Calu3 (cell line): ENCODE measurements at regions not wholly inside any gene's neighbourhood (a gene's known extent, or its start where the extent isn't known, plus 50 kb on each side); places are given as distances from the start of the nearest gene placed in this dataset.

Source experiments
- BruUV-seq: library from RNA; stranded (reverse); fragments of 400-500 nt; replicated peaks from 2 replicates; lab custom pipeline; 2021; lab: Mats Ljungman, UMichigan
- CTCF ChIA-PET: fragments of 300-600 bp; sonication (Branson Sonifier 250); formaldehyde crosslinking; loops from one replicate; lab custom pipeline; 2022; ENCODE audit warnings: antibody characterized with exemption; lab: Charles Lee
- DNase-seq: peaks from one replicate; pipeline ENCODE4 v3.0.0; 2022
- H3K27ac Mint-ChIP-seq: one replicate; pipeline ENCODE4 v1.8.0; 2022; ENCODE audit warnings: mixed read lengths; ENCODE audit not compliant: unreplicated experiment
- H3K27me3 Mint-ChIP-seq: one replicate; pipeline ENCODE4 v1.8.0; 2022; ENCODE audit warnings: mixed read lengths; ENCODE audit not compliant: unreplicated experiment
- H3K36me3 Mint-ChIP-seq: one replicate; pipeline ENCODE4 v1.8.0; 2022; ENCODE audit warnings: mild to moderate bottlenecking, moderate library complexity, mixed read lengths; ENCODE audit not compliant: insufficient read depth, unreplicated experiment
- H3K4me1 Mint-ChIP-seq: one replicate; pipeline ENCODE4 v1.8.0; 2022; ENCODE audit warnings: mild to moderate bottlenecking, low read depth, mixed read lengths; ENCODE audit not compliant: unreplicated experiment
- H3K4me3 Mint-ChIP-seq: one replicate; pipeline ENCODE4 v1.8.0; 2022; ENCODE audit warnings: mild to moderate bottlenecking, low read depth, moderate library complexity, mixed read lengths; ENCODE audit not compliant: unreplicated experiment
- H3K9me3 Mint-ChIP-seq: one replicate; pipeline ENCODE4 v1.8.0; 2022; ENCODE audit warnings: low read depth, mixed read lengths; ENCODE audit not compliant: unreplicated experiment
- CTCF ChIP-seq: fragments of 200-600 bp; IDR thresholded peaks from one replicate; pipeline ENCODE4 v1.8.0; 2022; ENCODE audit warnings: antibody characterized with exemption; ENCODE audit not compliant: unreplicated experiment
- intact Hi-C: fragments of 100-400 bp; cut with micrococcal nuclease; formaldehyde crosslinking; loops from one replicate; pipeline ENCODE4 v1.10.0; 2022; ENCODE audit not compliant: unreplicated experiment

- Mint-ChIP-seq H3K4me1 (peaks cover 16% of the 10 kb centered on the region), H3K9me3 (no peaks in the 10 kb centered on the region), H3K27ac (peak overlapping the region; percentile 7), H3K4me3 (no peak overlapping the region), H3K36me3 (no peaks in the 10 kb centered on the region), H3K27me3 (no peaks in the 10 kb centered on the region)
- CTCF ChIA-PET: no interaction called here
- no TSS peak for BruUV-seq
- DNase-seq: no peak
- intact Hi-C loops: no loop called here
- no peak for TF ChIP-seq CTCF
Measured at GRCh38 chr1:193542690-193543089, 356.3 kb upstream of the B3GALT2 start.

- Mint-ChIP-seq H3K4me1 (peaks cover 16% of the 10 kb centered on the region), H3K27me3 (no peaks in the 10 kb centered on the region), H3K36me3 (no peaks in the 10 kb centered on the region), H3K9me3 (no peaks in the 10 kb centered on the region), H3K4me3 (no peak overlapping the region), H3K27ac (no peak overlapping the region)
- no TSS peak for BruUV-seq
- CTCF ChIA-PET: no interaction called here
- TF ChIP-seq CTCF: no peak
- no peak for DNase-seq
- intact Hi-C loops: no loop called here
Measured at GRCh38 chr1:193540511-193540910, 354.1 kb upstream of the B3GALT2 start.

GRCh38 chr1:193539731-193540459 lies 353.5 kb upstream of the B3GALT2 start:
- intact Hi-C loops: no loop called here
- DNase-seq: no peak
- Mint-ChIP-seq H3K27ac (no peak overlapping the region), H3K4me1 (peaks cover 16% of the 10 kb centered on the region), H3K36me3 (no peaks in the 10 kb centered on the region), H3K27me3 (no peaks in the 10 kb centered on the region), H3K9me3 (no peaks in the 10 kb centered on the region), H3K4me3 (no peak overlapping the region)
- no TSS peak for BruUV-seq
- TF ChIP-seq CTCF: no peak
- CTCF ChIA-PET: no interaction called here

- no peak overlapping the region for H3K27ac Mint-ChIP-seq
- H3K9me3 Mint-ChIP-seq: no peaks in the 10 kb centered on the region
- BruUV-seq: no TSS peak
- DNase-seq: no peak
- CTCF ChIA-PET: no interaction called here
- no peak for TF ChIP-seq CTCF
- no peak overlapping the region for H3K4me3 Mint-ChIP-seq
- no peaks in the 10 kb centered on the region for H3K27me3 Mint-ChIP-seq
- no peaks in the 10 kb centered on the region for H3K36me3 Mint-ChIP-seq
- intact Hi-C loops: no loop called here
- H3K4me1 Mint-ChIP-seq: peaks cover 16% of the 10 kb centered on the region
Measured at GRCh38 chr1:193538680-193539079, 352.3 kb upstream of the B3GALT2 start.
